CD4-positive, alpha-beta T cell (primary cell): ENCODE measurements at regions not wholly inside any gene's neighbourhood (a gene's known extent, or its start where the extent isn't known, plus 50 kb on each side); places are given as distances from the start of the nearest gene placed in this dataset.
"Not testable (repeated sequence)": the region's sequence is repeated elsewhere in the genome, so short reads cannot be mapped to it uniquely, and the experiment has no call there.

Experiments
- ATAC-seq: fragments of 200-7000 bp; cut with Tn5 transposase; one replicate; pipeline ENCODE4 v1.10.0; 2022; ENCODE audit warnings: mild to moderate bottlenecking; ENCODE audit not compliant: poor library complexity
- CTCF ChIA-PET: fragments of 350-600 bp; sonication (Branson Sonifier 250); formaldehyde crosslinking; loops from one replicate; lab custom pipeline; 2021; ENCODE audit warnings: antibody characterized with exemption, inconsistent platforms; lab: Charles Lee
- POLR2A ChIA-PET: fragments of 350-600 bp; sonication (Branson Sonifier 250); formaldehyde crosslinking; loops from one replicate; lab custom pipeline; 2021; ENCODE audit warnings: antibody characterized with exemption, inconsistent platforms; lab: Charles Lee
- DNase-seq, 14 experiments: peaks; one replicate each; pipeline ENCODE4 v3.0.0-alpha.2; 2013 to 2020; ENCODE audit warnings: mixed read lengths in 2 of 14
- H3K27ac ChIP-seq, 2 donors: one replicate each; pipeline versions ENCODE4 v1.5.1 to v1.7.0; 2013; ENCODE audit warnings: low read length in 2 of 2, low read depth in 1 of 2, mild to moderate bottlenecking in 1 of 2
- H3K27me3 ChIP-seq, 2 experiments: 1 replicate in 1 of 2; 2 replicates in 1 of 2; pipeline versions ENCODE4 v1.6.1 to v1.7.0; 2013; ENCODE audit warnings: low read length in 2 of 2, control low read depth in 1 of 2, mild to moderate bottlenecking in 1 of 2, moderate library complexity in 1 of 2; ENCODE audit not compliant: insufficient read depth in 2 of 2, control insufficient read depth in 1 of 2
- H3K36me3 ChIP-seq: one replicate; pipeline ENCODE4 v1.6.1; 2013; ENCODE audit warnings: low read length, control low read depth; ENCODE audit not compliant: insufficient read depth
- H3K4me1 ChIP-seq: one replicate; pipeline ENCODE4 v1.6.1; 2013; ENCODE audit warnings: low read length, control low read depth; ENCODE audit not compliant: insufficient read depth
- H3K4me3 ChIP-seq: one replicate; pipeline ENCODE4 v1.5.1; 2013; ENCODE audit warnings: mild to moderate bottlenecking, low read length, moderate library complexity
- H3K9me3 ChIP-seq, 2 experiments: 1 replicate in 1 of 2; 2 replicates in 1 of 2; pipeline versions ENCODE4 v1.6.1 to v1.7.0; 2013; ENCODE audit warnings: low read length in 2 of 2, mild to moderate bottlenecking in 2 of 2, control low read depth in 1 of 2, moderate library complexity in 1 of 2; ENCODE audit not compliant: control insufficient read depth in 1 of 2, insufficient read depth in 1 of 2
- H3K27ac Mint-ChIP-seq: one replicate; pipeline ENCODE4 v1.8.0; 2020; ENCODE audit warnings: mixed read lengths
- H3K27me3 Mint-ChIP-seq: one replicate; pipeline ENCODE4 v1.8.0; 2021; ENCODE audit warnings: mixed read lengths
- H3K36me3 Mint-ChIP-seq: one replicate; pipeline ENCODE4 v1.8.0; 2021; ENCODE audit warnings: low read depth, mixed read lengths
- H3K4me1 Mint-ChIP-seq: one replicate; pipeline ENCODE4 v1.8.0; 2021; ENCODE audit warnings: low read depth, mixed read lengths
- H3K4me3 Mint-ChIP-seq: one replicate; pipeline ENCODE4 v1.8.0; 2020; ENCODE audit warnings: mild to moderate bottlenecking, mixed read lengths
- H3K9me3 Mint-ChIP-seq: one replicate; pipeline ENCODE4 v1.8.0; 2020; ENCODE audit warnings: mixed read lengths
- intact Hi-C, 2 experiments: fragments of 100-400 bp; cut with DNase I in 1 of 2; cut with micrococcal nuclease in 1 of 2; formaldehyde crosslinking; loops; one replicate each; pipeline versions ENCODE4 v1.15.1 to v1.9.0; 2023 to 2025; cut with DNase I, micrococcal nuclease
- TF ChIP-seq, protein P1 (sequence below): fragments of 200-600 bp; IDR thresholded peaks from one replicate; pipeline ENCODE4 v1.8.0; 2022; ENCODE audit warnings: antibody characterized with exemption, mild to moderate bottlenecking

DNA sequence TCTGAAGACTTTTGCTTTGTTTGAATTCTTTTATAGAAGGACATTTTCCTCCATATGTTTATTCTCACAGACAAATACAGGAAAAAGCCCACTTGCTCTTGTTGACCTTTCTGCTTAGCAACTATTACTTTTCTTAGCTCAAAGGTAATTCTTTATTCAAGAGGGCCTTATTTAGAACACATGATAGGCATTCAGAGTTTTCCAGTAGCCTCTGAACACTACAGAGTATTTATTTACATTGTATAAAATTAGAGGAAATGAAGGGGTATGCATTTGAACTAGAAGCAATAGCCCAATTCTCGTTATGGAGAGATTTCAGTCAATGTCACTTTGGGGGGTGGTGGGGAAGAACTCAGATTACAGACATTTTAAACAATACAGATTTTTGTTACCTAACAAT, 581.7 kb downstream of the KCNJ2 start:
- Histone ChIP-seq H3K36me3 (no peaks in the 10 kb centered on the region), H3K9me3 (no peaks in the 10 kb centered on the region), H3K27ac (no peak overlapping the region), H3K4me3 (no peak overlapping the region), H3K27me3 (no peaks in the 10 kb centered on the region), H3K4me1 (no peaks in the 10 kb centered on the region)
- Mint-ChIP-seq H3K4me1 (no peaks in the 10 kb centered on the region), H3K36me3 (no peaks in the 10 kb centered on the region), H3K27me3 (no peaks in the 10 kb centered on the region), H3K9me3 (peaks cover 8% of the 10 kb centered on the region), H3K4me3 (no peak overlapping the region), H3K27ac (no peak overlapping the region)
- ChIA-PET POLR2A (no interaction called here), CTCF (no interaction called here)
- DNase-seq, result no peak
- ATAC-seq, result no peak
- TF ChIP-seq, protein P1, sequence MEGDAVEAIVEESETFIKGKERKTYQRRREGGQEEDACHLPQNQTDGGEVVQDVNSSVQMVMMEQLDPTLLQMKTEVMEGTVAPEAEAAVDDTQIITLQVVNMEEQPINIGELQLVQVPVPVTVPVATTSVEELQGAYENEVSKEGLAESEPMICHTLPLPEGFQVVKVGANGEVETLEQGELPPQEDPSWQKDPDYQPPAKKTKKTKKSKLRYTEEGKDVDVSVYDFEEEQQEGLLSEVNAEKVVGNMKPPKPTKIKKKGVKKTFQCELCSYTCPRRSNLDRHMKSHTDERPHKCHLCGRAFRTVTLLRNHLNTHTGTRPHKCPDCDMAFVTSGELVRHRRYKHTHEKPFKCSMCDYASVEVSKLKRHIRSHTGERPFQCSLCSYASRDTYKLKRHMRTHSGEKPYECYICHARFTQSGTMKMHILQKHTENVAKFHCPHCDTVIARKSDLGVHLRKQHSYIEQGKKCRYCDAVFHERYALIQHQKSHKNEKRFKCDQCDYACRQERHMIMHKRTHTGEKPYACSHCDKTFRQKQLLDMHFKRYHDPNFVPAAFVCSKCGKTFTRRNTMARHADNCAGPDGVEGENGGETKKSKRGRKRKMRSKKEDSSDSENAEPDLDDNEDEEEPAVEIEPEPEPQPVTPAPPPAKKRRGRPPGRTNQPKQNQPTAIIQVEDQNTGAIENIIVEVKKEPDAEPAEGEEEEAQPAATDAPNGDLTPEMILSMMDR, result no peak
- intact Hi-C loops, result no loop called here

DNA sequence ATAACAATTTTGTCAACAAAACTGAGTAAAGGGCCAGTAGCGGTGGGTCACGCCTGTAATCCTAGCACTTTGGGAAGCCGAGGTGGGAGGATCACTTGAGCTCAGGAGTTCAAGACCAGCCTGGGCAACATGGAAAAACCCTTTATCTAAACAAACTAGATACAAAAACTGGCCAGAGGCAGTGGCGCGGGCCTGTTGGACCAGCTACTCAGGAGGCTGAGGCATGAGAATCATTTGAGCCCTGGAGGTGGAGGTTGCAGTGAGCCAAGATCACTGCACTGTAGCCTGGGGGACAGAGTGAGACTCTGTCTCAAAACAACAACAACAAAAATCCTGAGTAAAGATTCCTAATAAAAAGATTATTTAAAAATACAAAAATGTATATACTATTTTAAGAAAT, 583.1 kb downstream of the KCNJ2 start:
- H3K4me3 Mint-ChIP-seq, intact Hi-C loops, H3K9me3 ChIP-seq, H3K27me3 Mint-ChIP-seq, H3K4me1 ChIP-seq, H3K9me3 Mint-ChIP-seq, H3K4me3 ChIP-seq, H3K36me3 Mint-ChIP-seq, ATAC-seq, H3K27ac Mint-ChIP-seq, H3K27ac ChIP-seq, CTCF ChIA-PET, H3K36me3 ChIP-seq, DNase-seq, POLR2A ChIA-PET, H3K4me1 Mint-ChIP-seq, H3K27me3 ChIP-seq: not testable (repeated sequence)

DNA sequence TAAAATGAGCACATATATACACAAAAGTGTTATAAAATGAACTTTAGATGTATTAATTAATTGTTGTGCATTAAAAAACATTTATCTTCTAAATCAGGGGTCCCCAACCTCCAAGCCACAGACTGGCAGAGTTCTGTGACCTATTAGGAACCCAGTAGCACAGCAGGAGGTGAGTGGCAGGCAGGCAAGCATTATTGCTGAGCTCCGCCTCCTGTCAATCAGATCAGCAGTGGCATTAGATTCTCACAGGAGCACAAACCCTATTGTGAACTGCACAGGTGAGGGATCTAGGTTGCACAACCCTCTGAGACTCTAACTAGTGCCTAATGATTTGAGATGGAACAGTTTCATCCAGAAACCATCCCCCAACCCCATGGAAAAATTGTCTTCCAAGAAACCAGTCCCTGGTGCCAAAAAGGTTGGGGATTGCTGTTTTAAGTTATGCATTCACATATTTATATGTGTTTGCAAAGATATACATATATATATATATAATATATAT, 583.7 kb downstream of the KCNJ2 start:
- H3K4me1 Mint-ChIP-seq, result no peaks in the 10 kb centered on the region
- POLR2A ChIA-PET, result no interaction called here
- intact Hi-C loops, result no loop called here

DNA sequence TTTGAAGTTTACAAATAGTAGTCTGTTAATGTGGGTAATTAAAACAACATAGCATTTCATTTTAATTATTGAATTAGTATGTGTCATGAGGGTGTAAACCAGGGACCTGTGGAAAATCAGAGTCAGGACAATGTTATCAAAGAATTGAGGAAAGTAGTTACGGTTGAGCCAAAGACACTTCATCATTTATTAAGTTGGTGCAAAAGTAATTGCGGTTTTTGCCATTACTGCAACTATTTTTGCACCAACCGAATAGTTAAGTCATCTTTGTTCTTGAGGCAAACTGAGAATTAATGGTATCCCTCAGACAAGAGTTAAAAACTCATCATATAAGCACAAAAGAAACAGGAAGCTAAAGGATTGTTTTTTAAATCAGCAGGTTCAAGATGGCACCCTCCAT, 593.7 kb downstream of the KCNJ2 start:
- Mint-ChIP-seq H3K36me3 (no peaks in the 10 kb centered on the region), H3K9me3 (no peaks in the 10 kb centered on the region), H3K4me1 (no peaks in the 10 kb centered on the region), H3K27ac (no peak overlapping the region), H3K27me3 (no peaks in the 10 kb centered on the region), H3K4me3 (no peak overlapping the region)
- no peaks in the 10 kb centered on the region for H3K27me3 ChIP-seq
- intact Hi-C loops, result no loop called here
- H3K4me1 ChIP-seq, result no peaks in the 10 kb centered on the region
- TF ChIP-seq, protein P1, result no peak
- H3K27ac ChIP-seq, result no peak overlapping the region
- ATAC-seq (no peak), DNase-seq (no peak)
- H3K4me3 ChIP-seq, result no peak overlapping the region
- H3K36me3 ChIP-seq, result no peaks in the 10 kb centered on the region
- POLR2A ChIA-PET, result no interaction called here
- CTCF ChIA-PET, result no interaction called here
- H3K9me3 ChIP-seq, result peaks cover 0 to 5% of the 10 kb centered on the region in 2 experiments

More for the DNA sequence above, 583.7 kb downstream of the KCNJ2 start:
- Mint-ChIP-seq H3K27me3 (no peaks in the 10 kb centered on the region), H3K36me3 (no peaks in the 10 kb centered on the region), H3K9me3 (no peaks in the 10 kb centered on the region), H3K4me3 (no peak overlapping the region), H3K27ac (no peak overlapping the region)
- Histone ChIP-seq H3K27me3 (no peaks in the 10 kb centered on the region), H3K36me3 (no peaks in the 10 kb centered on the region), H3K27ac (no peak overlapping the region), H3K4me1 (no peaks in the 10 kb centered on the region), H3K4me3 (no peak overlapping the region), H3K9me3 (peaks cover 0 to 8% of the 10 kb centered on the region in 2 experiments)
- DNase-seq (no peak), ATAC-seq (no peak)
- CTCF ChIA-PET, result no interaction called here
- TF ChIP-seq, protein P1, result no peak
